Breast epithelium (tissue), 4 donors: ENCODE measurements at regions not wholly inside any gene's neighbourhood (a gene's known extent, or its start where the extent isn't known, plus 50 kb on each side); places are given as distances from the start of the nearest gene placed in this dataset.

Source experiments
- DNase-seq, 2 donors: peaks; one replicate each; pipeline ENCODE4 v3.0.0-alpha.2; 2019; ENCODE audit warnings: low spot score in 2 of 2
- H3K27ac ChIP-seq, 2 donors: fragments of 200-600 bp; sonication (generic) in 1 of 2; one replicate each; pipeline ENCODE4 v1.5.1; 2016 to 2019; ENCODE audit warnings: mild to moderate bottlenecking in 1 of 2
- H3K27me3 ChIP-seq, 2 donors: fragments of 200-600 bp; sonication (generic) in 1 of 2; one replicate each; pipeline versions ENCODE4 v1.5.1 to v1.6.0; 2017 to 2019; ENCODE audit warnings: control low read depth in 1 of 2, mild to moderate bottlenecking in 1 of 2
- H3K36me3 ChIP-seq: fragments of 200-600 bp; one replicate; pipeline ENCODE4 v1.5.1; 2019
- H3K4me1 ChIP-seq, 2 donors: fragments of 200-600 bp; sonication (generic); one replicate each; pipeline ENCODE4 v1.5.1; 2016 to 2019; ENCODE audit warnings: control low read depth in 1 of 2
- H3K4me3 ChIP-seq, 3 donors: fragments of 200-600 bp; sonication (generic); 1 replicate in 2 of 3; 2 replicates in 1 of 3; pipeline ENCODE4 v1.5.1; 2016 to 2019; ENCODE audit warnings: mild to moderate bottlenecking in 3 of 3, moderate library complexity in 2 of 3
- H3K9me3 ChIP-seq, 2 donors: fragments of 200-600 bp; sonication (generic) in 1 of 2; one replicate each; pipeline ENCODE4 v1.5.1; 2016 to 2019; ENCODE audit warnings: control low read depth in 1 of 2
- POLR2A ChIP-seq: fragments of 450-650 bp; IDR thresholded peaks from one replicate; pipeline ENCODE4 v1.6.1; 2016; ENCODE audit warnings: antibody characterized with exemption, mild to moderate bottlenecking, moderate library complexity
- POLR2AphosphoS5 ChIP-seq, 3 donors: sonication (generic); formaldehyde crosslinking; IDR thresholded peaks; one replicate each; pipeline ENCODE4 v1.6.1; 2017; ENCODE audit warnings: antibody characterized with exemption in 3 of 3
- intact Hi-C: fragments of 100-400 bp; cut with DNase I; formaldehyde crosslinking; loops from one replicate; pipeline ENCODE4 v1.15.1; 2023; ENCODE audit warnings: low total_unique reads
- TF ChIP-seq, protein P1 (sequence below), 3 donors: fragments of 450-650 bp; IDR thresholded peaks; one replicate each; pipeline ENCODE4 v1.5.1; 2016 to 2017; ENCODE audit warnings: antibody characterized with exemption in 3 of 3, mild to moderate bottlenecking in 3 of 3, moderate library complexity in 3 of 3

DNA sequence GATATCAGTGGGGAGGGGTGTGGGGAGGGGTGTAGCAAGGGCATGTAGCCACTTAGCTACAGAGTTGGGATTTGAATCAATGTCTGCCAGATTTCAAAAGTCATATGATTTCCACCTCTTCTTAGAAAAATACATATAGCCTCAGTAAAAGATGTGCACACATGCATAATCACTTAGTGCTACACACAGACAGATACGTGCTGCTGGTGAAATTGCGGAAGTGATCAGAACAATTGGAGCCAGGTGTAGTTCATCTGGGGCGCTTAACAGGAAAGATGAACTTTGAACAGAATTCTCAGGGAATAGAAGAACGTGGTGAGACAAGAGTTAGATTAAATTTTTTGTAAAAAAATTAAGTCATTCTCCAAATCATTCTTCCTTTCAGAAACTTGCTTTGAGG lies 333.1 kb downstream of the KCNRG start:
- intact Hi-C loops: no loop called here
- TF ChIP-seq POLR2A: no peak
- TF ChIP-seq, protein P1, sequence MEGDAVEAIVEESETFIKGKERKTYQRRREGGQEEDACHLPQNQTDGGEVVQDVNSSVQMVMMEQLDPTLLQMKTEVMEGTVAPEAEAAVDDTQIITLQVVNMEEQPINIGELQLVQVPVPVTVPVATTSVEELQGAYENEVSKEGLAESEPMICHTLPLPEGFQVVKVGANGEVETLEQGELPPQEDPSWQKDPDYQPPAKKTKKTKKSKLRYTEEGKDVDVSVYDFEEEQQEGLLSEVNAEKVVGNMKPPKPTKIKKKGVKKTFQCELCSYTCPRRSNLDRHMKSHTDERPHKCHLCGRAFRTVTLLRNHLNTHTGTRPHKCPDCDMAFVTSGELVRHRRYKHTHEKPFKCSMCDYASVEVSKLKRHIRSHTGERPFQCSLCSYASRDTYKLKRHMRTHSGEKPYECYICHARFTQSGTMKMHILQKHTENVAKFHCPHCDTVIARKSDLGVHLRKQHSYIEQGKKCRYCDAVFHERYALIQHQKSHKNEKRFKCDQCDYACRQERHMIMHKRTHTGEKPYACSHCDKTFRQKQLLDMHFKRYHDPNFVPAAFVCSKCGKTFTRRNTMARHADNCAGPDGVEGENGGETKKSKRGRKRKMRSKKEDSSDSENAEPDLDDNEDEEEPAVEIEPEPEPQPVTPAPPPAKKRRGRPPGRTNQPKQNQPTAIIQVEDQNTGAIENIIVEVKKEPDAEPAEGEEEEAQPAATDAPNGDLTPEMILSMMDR (IDR thresholded peaks at IDR 0.05): no peak
- no peak for TF ChIP-seq POLR2AphosphoS5 (IDR thresholded peaks at IDR 0.05)
- Histone ChIP-seq H3K4me1 (no peaks in the 10 kb centered on the region), H3K36me3 (no peaks in the 10 kb centered on the region), H3K9me3 (no peaks in the 10 kb centered on the region), H3K4me3 (no peak overlapping the region), H3K27me3 (no peaks in the 10 kb centered on the region), H3K27ac (no peak overlapping the region)
- no peak for DNase-seq

DNA sequence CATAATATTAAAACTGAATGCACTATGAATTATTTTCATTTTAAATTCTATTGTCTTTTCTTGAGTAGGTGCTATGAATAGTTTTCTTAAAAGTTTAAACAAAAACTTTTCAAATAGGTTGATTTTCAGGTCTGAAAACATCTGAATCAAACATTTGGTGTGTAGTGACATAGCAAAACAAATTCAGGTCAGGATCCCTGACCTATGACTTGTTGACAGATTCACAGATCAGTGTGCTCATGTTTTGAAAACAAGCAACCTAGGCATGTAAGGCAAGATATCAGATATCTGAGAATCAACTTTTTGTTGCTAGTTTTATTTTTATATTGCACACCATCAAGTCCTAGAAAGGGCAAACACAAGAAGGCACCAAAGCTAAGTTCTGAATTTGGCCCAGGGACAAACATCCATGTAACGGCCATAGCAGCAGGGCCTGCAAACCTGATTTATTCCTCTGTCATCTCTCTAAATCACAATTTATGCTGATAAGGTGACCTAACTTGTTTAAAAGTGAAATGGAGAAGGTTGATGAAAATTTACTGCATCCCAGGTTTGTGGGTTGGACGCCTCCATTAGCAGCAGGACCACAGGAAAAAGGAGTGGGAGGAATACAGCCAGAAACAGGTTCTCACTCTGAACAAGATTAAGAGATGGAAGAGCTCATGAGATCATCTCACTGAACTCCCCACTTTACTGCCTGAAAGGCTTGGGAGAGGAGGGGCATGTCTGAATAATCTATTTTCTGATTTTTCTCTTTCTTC lies 337.7 kb downstream of the KCNRG start:
- DNase-seq: no peak
- H3K4me1 ChIP-seq: no peaks in the 10 kb centered on the region
- TF ChIP-seq POLR2A (no peak), POLR2AphosphoS5 (IDR thresholded peaks at IDR 0.05) (no peak)
- TF ChIP-seq, protein P1 (IDR thresholded peaks at IDR 0.05): no peak
- no peaks in the 10 kb centered on the region for H3K9me3 ChIP-seq
- H3K27ac ChIP-seq: no peak overlapping the region
- intact Hi-C loops: no loop called here
- no peak overlapping the region for H3K4me3 ChIP-seq
- H3K36me3 ChIP-seq: no peaks in the 10 kb centered on the region
- no peaks in the 10 kb centered on the region for H3K27me3 ChIP-seq

DNA sequence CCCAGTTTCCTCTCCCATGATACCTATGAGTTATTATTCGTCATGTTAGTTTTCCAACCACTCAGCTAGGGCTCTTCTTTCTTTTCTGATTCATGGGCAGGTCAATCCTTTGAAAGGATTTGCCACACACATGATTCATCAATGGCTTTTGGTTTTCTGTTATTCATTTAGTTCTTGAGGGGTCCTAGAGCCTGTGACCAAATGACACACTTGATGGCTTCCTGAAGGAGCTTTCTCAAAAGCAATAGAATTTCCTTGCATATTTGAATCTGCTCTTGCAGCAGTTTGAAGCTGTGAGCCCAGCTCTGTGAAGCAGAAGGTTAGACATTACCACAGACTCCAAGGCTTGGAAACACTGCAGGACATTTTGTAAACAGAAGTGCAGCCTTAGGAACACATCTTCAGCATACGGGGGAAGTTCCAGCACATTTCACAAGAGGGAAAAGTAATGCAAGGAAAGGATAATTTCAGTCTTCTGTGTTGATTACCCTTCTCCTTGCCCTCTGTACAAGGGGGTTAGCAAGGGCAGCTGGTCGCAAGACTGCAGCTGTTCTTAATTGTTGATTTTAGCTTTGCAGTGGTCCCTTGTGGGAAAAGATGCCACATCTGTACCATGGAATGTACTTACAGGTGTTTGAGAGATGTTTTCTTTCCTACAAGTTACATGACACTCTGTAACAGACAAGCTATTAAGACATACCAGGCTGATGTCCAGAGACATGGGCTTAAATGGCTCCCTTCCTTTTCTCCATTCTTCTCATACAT lies 338.6 kb downstream of the KCNRG start:
- Histone ChIP-seq H3K36me3 (no peaks in the 10 kb centered on the region), H3K4me1 (no peaks in the 10 kb centered on the region), H3K9me3 (no peaks in the 10 kb centered on the region), H3K4me3 (no peak overlapping the region), H3K27me3 (no peaks in the 10 kb centered on the region), H3K27ac (peak overlapping the region in 1 of 2 donors; percentile 26)
- intact Hi-C loops: no loop called here
- TF ChIP-seq POLR2A (no peak), POLR2AphosphoS5 (IDR thresholded peaks at IDR 0.05) (no peak)
- TF ChIP-seq, protein P1 (IDR thresholded peaks at IDR 0.05): no peak
- DNase-seq: no peak

DNA sequence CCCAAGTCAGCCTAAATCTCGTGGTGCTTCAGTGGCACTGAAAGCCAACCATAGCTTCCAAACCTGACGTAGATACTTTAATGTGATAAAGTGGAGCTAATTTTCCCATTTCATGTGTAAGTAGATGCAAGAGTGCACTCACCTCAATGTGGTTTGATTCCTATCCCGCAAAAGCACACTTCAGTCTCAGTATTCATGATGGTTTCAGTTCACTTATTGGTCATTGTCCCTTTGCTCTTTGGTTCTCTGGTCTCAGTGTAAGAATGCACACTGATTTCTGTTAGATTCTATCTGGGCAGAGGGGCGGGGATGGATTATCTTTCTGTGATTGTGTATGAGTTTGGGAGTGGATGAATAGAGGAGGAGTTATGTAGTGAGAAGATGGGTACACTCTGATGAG lies 340.6 kb downstream of the KCNRG start:
- no peak for DNase-seq
- TF ChIP-seq, protein P1 (IDR thresholded peaks at IDR 0.05): no peak
- TF ChIP-seq POLR2A: no peak
- TF ChIP-seq POLR2AphosphoS5 (IDR thresholded peaks at IDR 0.05): no peak
- intact Hi-C loops: no loop called here

DNA sequence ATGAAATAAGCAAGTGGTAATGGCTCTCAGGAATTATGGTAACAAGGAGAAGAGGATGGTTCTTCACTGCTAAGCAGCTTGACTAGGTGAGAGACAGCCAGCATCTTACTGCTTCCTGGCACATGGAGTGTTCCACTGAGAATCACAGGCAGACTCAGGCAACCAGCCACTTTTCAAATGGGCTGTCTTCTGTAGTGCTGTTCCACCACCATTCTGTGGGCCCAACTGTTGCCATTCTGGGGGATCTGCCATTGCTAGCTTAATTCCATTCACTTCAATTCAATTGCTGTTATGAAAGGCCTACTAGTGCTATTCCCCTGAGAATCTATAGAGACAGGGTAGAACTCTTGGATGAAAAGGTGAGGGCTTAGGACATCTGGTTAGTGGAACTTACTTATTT lies 341.9 kb downstream of the KCNRG start:
- Histone ChIP-seq H3K4me3 (no peak overlapping the region), H3K9me3 (no peaks in the 10 kb centered on the region), H3K27me3 (no peaks in the 10 kb centered on the region), H3K4me1 (no peaks in the 10 kb centered on the region), H3K36me3 (no peaks in the 10 kb centered on the region), H3K27ac (peak overlapping the region; percentile 72 to 77)
- no peak for DNase-seq
- intact Hi-C loops: no loop called here
- TF ChIP-seq POLR2AphosphoS5 (IDR thresholded peaks at IDR 0.05) (no peak), POLR2A (no peak)
- TF ChIP-seq, protein P1 (IDR thresholded peaks at IDR 0.05): no peak

More for the DNA sequence above, 340.6 kb downstream of the KCNRG start:
- no peaks in the 10 kb centered on the region for H3K9me3 ChIP-seq
- H3K27ac ChIP-seq: no peak overlapping the region
- H3K4me3 ChIP-seq: no peak overlapping the region
- no peaks in the 10 kb centered on the region for H3K4me1 ChIP-seq
- H3K27me3 ChIP-seq: no peaks in the 10 kb centered on the region
- no peaks in the 10 kb centered on the region for H3K36me3 ChIP-seq
